ENCODE measurements at regions not wholly inside any gene's neighbourhood (a gene's known extent, or its start where the extent isn't known, plus 50 kb on each side); places are given as distances from the start of the nearest gene placed in this dataset.
A peak's percentile ranks its signal among the peaks of the same experiment; 100 is the strongest.

DNA sequence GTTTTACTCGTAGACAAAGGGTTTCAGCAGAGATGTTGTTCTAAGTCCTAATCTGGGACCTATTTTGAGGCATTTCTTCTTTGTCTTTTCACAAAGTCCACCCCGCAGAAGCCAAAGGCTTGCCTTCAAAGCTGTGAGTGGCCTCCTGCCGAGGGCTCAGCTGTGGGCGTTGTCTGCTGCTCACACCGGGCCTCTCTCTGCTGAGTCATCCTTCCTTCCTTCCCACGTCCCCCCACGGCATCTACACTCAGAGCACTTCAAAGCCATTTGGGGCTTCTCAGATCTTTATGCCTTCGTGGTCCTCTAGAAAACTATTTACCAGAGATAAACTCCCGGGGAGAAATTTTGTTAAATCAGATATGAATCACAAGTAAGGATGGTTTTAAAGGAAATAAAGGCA lies 115.9 kb upstream of the TMPO start:
- Histone ChIP-seq H3K27ac (no peak overlapping the region), H3K4me3 (no peak overlapping the region)

DNA sequence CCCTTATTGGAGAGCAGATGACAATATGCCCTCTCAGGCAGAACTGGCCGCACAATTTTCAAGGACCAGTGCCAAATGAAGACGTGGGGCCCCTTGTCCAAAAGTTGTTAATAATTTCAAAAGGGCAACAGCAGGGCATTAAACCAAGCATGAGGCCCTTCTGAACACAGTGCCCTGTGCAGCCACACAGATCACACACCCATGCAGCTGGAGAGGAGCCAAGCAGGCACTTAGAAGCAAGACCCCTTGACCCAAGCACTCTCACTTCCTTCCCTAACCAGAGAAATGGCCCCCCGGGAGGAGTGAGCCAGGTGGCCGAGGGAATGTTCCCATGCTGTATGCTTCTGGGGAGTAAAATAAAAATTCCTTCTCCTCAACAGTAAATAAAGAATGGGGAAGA lies 114.0 kb upstream of the TMPO start:
- Histone ChIP-seq H3K27ac (no peak overlapping the region), H3K4me3 (no peak overlapping the region)

DNA sequence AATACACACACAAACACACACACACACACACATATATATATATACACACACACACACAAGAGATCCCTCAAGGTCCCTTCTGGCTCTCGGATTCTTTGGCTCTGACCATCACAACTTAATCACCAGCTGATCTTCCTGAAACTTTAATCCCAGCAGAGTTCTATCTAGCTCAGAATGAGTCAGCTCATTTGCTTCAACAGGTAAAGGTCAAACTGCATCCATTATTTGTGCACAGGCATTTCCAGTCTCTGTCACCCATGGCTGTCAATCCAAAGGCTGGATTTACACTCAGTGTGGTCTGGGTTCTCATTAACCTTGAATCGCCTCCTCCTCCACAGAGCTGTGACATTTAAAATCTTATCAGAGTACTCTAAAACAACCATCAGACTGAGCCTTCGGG lies 113.3 kb upstream of the TMPO start:
- Histone ChIP-seq H3K4me3 (no peak overlapping the region), H3K27ac (no peak overlapping the region)

DNA sequence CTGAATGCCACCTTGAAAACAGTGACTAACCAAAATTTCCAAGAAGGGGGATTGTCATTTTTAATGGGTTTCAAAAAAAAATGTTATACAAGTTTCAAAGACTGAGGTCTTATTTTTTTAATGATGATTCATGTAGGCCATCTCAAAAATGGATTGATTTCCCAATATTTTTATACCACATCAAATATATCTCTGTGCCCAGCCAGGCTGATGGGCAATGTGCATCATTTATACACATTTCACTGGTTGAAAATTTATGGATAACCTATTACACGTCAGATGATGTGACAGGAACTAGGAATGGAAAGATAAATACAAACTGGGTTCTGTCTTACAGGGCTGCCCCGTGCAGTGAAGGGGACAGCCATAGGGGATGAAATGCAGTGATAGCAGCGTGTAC lies 112.7 kb upstream of the TMPO start:
- no peak overlapping the region for H3K4me3 ChIP-seq
- no peak overlapping the region for H3K27ac ChIP-seq

DNA sequence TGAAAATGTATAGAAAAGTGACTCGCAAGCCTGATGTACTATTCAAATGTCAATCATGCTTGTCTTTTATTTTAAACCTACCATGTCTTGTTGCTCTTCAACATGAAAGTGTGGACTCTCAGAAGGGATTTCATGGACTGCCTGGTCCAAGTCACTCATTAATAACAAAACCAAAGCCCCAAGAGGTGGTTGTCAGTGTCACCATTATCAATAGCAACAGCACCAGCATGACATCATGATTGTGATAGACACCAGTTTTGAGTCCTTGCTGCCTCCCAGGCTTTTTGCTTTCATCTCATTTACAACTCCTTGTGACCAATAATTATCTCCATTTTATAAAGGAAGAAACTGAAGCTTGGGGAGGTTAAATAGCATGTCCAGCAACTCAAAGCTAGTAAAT lies 112.0 kb upstream of the TMPO start:
- Histone ChIP-seq H3K4me3 (no peak overlapping the region), H3K27ac (no peak overlapping the region)

DNA sequence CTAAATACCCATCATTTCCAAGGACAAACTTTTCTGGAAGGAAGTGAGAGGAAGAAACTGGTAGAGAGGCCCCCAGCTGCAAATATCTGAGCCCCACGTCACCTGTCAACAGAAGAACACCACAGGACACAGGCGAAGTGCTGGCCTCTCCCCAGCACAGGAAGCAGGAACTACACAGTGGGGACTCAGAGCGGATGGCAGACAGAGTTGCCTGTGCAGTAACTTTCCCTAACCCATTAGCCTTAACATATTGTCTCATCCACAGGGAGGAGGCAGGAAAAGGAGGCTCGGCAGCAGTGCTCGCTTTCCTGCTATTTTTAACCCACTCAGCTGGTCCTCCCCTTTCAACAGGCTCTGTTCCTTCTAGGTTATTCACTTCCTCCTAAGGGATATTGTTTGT lies 111.5 kb upstream of the TMPO start:
- Histone ChIP-seq H3K27ac (no peak overlapping the region), H3K4me3 (no peak overlapping the region)

DNA sequence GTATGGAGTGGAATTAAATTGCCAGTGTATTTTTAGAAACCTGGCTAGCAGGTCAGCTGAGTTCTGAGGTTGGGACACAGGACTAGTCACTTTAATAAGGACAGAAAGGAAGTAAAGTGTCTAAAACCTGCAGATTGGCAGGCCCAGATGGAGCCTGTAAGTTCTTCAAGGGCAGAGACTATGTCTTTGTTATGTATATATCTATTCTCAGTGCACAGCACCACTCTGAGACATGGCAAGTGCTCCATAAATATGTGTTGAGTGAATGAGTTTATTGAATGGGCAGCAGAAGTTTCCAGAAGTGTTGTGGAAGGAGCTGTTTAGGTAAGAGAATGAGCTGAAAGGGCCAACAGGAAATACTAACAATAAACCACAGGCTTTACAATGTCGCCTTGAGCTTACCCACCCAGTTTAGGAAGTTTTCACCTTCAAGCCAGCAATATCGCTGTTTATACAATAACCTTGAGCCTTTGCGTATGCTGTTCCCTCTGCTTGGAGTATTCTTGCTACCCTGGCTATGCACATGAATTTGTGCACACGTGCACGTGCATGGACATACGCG lies 109.5 kb upstream of the TMPO start:
- no peak overlapping the region for H3K27ac ChIP-seq
- H3K4me3 ChIP-seq, result no peak overlapping the region

DNA sequence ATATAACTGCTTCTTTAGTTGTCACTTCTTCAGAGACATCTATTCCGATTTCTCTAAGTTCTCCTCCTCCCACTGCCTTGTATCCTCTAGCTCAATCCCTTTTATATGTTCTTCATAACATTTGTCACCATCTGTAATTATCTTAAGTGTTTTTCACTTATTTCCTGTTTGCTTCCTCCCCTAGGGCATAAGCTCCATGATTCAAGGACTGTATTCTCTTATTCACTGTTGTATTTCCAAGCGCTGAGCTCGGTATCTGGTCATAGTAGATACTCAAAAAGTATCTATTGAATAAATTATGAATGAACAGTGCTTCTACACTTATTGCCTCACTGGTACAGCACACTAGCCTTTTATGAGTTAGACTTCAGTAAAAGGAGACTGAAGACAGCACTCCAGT lies 109.0 kb upstream of the TMPO start:
- Histone ChIP-seq H3K27ac (no peak overlapping the region), H3K4me3 (no peak overlapping the region)

DNA sequence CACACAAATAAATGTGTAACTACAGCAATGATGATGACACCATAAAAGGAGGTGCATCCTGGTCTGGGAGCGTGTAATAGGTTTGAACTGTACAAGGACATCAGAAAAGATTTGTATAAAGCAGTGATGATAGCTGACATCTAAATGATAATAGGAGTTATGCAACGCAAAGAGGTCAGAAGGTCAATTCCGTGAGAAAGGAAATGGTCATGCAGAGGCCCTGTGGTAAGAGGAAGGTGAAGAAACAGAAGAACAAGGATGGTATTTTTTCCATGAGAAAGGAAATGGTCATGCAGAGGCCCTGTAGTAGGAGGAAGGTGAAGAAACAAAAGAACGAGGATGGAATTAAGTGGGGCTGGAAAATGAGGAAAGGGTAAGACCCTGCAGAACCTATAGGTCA lies 106.7 kb upstream of the TMPO start:
- no peak overlapping the region for H3K27ac ChIP-seq

DNA sequence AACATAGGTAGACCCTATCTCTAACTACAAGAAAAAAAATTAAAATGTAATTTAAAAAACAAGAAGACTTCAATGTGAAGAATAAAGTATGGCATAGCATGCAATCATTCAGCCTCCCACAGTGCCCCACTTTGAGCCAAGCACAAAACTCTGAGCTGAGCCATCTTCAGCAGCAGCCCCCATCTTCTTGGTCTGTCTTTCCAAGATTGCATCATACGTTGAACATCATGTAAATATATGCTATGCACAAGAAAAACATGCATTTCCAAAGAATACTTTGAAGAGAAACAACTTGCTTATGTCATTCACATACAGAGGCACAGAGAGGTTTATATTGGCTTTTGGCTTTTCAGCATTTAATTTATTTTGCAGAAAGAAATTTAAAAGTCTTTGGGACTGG lies 105.8 kb upstream of the TMPO start:
- Histone ChIP-seq H3K27ac (no peak overlapping the region), H3K4me3 (no peak overlapping the region)

More for the DNA sequence above, 106.7 kb upstream of the TMPO start:
- no peak overlapping the region for H3K4me3 ChIP-seq

DNA sequence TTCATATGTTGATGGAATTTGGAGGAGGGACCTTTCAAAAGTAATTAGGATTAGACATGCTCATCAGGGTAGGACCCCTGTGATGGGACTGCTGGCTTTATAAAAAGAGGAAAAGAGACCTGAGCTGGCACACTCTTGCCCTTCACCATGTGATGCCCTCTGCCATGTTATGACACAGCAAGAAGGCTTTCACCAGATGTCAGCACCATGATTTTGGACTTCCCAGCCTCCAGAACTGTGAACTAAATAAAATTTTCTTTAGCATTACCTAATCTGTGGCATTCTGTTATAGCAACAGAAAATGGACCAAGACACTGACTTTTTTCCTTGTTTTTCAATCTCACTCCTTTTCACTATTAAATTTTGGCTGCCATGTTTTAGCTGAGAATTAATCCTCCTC lies 105.0 kb upstream of the TMPO start:
- H3K4me3 ChIP-seq, result no peak overlapping the region
- no peak overlapping the region for H3K27ac ChIP-seq

DNA sequence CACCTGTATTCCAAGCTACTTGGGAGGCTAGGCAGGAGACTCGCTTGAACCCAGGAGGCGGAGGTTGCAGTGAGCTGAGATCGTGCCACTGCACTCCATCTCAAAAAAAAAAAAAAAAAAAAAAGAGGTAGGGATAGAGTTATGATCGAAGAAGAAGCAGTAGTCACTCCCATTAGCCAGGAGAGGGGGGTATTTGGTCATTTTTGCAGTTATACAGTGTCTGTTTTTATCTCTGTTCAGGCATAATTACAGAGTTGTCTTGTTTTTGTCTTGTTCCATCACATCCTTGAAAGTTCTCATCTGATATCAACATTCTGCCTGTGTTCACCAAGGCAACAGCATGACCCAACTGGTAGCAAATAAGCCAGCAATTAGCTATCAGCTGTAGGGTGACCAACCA lies 98.5 kb upstream of the TMPO start:
- Histone ChIP-seq H3K4me3 (no peak overlapping the region), H3K27ac (no peak overlapping the region)

DNA sequence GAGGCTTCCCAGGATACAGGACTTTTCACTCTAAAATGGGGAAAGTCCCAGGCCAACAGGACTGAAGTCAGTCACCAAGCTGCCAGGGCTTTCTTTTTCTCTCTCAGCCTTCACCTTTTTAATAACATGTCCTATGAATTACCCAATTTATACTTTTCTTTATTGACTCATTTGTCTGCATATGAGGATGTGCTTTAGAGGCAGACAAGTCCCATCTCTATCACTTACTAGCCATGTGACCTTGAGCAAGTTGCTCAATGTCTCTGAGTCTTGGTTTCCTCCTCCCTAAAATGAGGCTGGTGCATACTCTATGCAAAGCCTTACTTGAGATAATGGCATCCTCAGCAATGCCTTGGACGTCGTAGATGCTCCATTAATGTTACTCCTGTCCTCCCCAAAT lies 98.1 kb upstream of the TMPO start:
- H3K27ac ChIP-seq, result no peak overlapping the region
- H3K4me3 ChIP-seq, result no peak overlapping the region

DNA sequence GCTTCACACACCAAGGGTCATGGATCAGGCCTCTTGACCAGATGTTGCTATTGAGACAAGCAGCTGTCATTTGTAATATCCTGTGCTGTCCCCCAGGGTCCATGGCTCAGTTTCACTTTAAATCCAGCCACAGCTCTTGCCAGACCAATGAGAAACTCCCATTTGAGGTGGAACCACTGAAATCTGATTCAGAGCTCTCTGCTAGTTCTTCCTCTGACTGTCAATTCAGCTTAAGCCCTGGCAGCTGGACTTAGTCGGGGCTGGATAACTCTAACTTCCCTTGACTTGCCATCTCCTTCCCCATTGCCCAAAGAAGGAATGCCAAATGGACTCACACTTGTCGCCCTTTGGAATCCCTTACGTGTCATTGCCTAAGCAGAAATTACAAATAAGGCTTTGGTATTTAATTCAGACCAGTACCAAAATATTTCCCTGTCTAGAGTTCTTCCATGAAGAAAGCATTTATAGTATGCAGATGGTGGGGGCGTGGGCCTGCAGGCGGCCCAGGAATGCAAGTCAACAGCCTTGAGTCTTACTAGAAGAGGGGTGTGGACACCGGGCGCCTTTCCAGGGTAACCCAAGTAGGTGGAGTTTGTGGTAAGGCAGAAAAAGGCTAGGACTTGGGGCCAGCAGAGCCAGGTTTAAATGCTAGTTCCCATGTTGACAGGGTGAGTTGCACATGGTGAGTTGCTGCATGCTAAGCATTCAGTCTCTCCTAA lies 96.9 kb upstream of the TMPO start:
- Histone ChIP-seq H3K4me3 (no peak overlapping the region), H3K27ac (peak overlapping the region in 8 of 21 experiments; percentile 13 to 59 (median 42))

DNA sequence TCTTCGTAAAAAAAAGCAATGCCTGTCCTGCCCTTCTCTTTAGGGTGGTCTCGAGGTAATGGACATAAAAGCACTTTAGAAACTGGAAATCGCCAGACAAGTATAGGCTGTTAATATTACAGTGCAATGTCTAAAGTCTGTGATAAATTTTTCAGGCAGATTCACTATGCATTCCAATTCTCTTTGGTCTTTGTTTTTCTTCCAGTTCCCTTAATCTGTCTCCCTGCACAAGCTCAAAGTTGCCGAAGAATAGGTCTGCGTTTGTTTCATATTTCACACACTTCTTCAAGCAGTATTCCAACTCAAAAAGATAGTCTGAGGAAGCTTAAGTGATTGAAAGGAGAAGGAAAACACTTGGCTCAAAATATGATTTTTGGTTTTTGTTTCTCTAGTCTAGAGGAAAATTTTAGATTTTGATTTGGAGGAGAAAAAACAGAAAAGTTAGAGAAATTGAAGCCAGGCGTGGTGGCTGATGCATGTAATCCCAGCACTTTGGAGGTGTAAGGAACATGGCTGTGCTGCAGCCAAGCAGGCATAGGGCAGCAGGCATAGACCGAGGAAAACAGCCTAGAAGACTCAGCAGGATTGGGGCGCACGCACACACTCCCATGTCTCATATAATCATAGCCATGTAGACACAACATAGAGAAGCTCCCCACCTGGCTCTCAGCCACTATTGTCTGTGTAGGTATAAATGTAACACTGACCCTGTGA lies 96.2 kb upstream of the TMPO start:
- Histone ChIP-seq H3K4me3 (no peak overlapping the region), H3K27ac (peak overlapping the region in 4 of 21 experiments; percentile 4 to 38 (median 24))

DNA sequence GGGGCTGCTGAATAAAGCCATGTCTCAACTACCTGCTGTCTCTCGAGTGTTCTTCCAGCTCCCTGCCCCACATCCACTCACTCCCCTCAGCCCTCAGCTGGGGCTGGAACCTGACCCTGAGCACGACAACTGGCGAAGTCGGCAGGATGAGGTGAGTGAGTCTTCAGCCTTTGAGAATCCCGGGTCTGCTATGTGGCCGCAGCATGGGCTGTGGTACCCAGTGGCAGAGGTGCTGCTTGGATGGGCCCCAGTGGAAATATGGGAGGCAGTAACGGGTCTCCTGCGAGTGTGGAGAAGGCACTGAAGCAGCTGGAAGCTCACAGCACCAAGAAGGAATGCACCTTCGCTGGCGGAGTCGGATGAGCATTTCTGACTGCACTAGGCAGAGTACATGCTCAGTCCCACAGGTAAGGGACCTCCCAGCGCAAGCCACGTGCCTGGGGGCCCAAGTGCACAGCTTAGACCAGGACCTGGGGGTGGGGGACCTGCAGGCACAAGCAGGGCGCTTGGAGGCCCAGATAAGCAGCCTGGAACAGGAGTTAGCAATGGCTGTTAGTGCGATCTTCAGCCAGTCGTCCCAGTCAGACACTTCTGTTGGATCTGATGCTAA lies 95.5 kb upstream of the TMPO start:
- Histone ChIP-seq H3K27ac (peak overlapping the region in 3 of 21 experiments; percentile 4 to 70 (median 18)), H3K4me3 (no peak overlapping the region)

DNA sequence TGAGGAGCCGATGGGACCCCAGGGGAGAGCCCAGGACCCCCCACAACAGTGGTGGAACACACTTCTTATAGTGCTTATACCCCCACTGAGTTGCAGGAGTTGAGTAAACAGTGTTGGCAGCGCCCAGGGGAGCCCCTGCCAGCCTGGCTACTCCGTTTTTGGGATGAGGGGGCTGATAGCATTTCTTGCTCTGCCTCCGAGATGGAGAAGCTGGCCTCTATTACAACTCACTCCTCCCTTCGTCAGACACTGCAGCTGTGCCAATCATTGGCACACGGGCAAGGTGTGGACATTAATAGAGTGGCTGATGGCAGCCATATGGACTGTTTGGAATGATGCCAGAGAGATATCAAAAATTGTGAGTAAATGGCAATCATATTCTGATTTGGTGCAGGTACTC lies 94.9 kb upstream of the TMPO start:
- H3K27ac ChIP-seq, result peak overlapping the region in 1 of 21 experiments; percentile 70

DNA sequence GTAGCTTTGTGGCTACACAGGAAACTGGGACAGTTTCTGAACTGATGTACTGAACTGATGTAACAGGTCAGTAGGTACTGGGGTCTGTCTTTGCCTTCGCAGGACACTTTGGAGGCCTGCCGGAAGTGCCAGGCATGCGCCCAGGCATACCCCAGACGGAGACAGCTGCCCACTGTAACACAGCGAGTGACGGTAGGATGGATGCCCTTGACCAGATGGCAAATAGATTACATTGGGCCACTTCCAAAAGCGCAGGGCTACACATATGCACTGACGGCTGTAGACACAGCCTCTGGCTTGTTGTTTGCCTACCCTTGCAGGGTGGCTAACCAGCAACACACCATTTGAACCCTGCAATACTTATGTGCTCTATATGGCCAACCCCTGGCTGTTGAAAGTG lies 94.1 kb upstream of the TMPO start:
- no peak overlapping the region for H3K4me3 ChIP-seq
- H3K27ac ChIP-seq, result no peak overlapping the region

More for the DNA sequence above, 94.9 kb upstream of the TMPO start:
- no peak overlapping the region for H3K4me3 ChIP-seq

DNA sequence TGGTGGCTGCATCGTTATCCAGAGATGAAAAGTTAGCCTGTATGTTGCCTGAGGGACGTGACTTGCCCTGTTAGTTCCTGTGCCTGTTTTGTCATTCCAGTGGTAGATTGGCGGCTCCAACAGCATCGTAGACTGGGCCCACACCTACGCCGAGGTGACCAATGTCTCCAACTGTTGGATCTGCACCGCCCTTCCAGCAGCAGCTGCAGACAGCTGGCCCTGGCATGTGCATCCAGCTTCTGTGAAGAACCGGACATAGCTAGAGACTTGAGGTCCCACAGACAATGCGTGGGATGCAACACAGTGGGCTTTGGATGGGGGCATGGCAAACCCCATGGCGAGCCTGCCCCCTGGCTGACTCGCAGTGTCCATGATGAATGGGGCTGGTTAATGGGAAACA lies 93.0 kb upstream of the TMPO start:
- Histone ChIP-seq H3K27ac (no peak overlapping the region), H3K4me3 (no peak overlapping the region)

DNA sequence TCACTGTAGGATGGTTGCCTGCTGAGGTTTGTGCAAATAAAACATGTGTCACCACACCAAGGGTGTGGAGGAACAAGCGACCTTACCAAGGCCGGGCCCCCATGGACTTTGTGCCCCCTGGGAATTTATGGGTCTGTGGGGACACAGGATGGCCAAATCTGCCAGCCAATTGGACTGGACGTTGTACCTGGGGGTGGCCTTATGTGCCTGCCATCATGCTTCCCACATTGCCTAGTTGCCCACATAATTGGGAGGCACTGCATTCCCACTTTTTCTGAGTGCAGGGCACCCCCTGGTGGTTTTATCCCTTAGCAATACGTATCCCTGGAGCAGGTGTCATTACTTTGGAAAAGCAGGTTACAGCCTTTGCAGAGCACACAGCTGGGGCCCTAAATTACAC lies 92.6 kb upstream of the TMPO start:
- no peak overlapping the region for H3K4me3 ChIP-seq
- H3K27ac ChIP-seq, result no peak overlapping the region

DNA sequence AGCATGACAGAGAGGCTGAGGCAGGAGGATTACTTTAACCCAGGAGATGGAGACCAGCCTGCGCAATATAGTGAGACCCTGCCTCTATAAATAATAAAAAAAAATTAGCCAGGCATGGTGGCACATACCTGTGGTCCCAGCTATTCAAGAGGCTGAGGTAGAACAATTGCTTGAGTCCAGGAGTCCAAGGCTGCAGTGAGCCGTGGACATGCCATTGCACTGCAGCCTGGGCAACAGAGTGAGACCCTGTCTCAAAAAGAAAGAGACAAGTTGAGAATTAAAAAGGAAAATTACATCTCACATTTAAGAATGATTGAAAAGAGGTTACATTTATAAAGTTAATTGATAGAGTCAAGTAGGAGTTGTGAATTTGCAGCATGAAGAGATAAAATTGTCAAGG lies 91.4 kb upstream of the TMPO start:
- H3K27ac ChIP-seq, result no peak overlapping the region
- no peak overlapping the region for H3K4me3 ChIP-seq

Measured in skin epidermis (tissue), 12 donors.